ENCODE measurements at regions not wholly inside any gene's neighbourhood (a gene's known extent, or its start where the extent isn't known, plus 50 kb on each side); places are given as distances from the start of the nearest gene placed in this dataset.

GRCh38 chr12:23349564-23349963 is 599.9 kb downstream of the SOX5 start:
- no peak for DNase-seq (ENCODE audit: insufficient read length, low spot score)
- FAIRE-seq, result no peak
- TF ChIP-seq, protein P1, sequence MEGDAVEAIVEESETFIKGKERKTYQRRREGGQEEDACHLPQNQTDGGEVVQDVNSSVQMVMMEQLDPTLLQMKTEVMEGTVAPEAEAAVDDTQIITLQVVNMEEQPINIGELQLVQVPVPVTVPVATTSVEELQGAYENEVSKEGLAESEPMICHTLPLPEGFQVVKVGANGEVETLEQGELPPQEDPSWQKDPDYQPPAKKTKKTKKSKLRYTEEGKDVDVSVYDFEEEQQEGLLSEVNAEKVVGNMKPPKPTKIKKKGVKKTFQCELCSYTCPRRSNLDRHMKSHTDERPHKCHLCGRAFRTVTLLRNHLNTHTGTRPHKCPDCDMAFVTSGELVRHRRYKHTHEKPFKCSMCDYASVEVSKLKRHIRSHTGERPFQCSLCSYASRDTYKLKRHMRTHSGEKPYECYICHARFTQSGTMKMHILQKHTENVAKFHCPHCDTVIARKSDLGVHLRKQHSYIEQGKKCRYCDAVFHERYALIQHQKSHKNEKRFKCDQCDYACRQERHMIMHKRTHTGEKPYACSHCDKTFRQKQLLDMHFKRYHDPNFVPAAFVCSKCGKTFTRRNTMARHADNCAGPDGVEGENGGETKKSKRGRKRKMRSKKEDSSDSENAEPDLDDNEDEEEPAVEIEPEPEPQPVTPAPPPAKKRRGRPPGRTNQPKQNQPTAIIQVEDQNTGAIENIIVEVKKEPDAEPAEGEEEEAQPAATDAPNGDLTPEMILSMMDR (IDR thresholded peaks at IDR 0.05; ENCODE audit: insufficient read depth, missing control alignments), result no peak

- DNase-seq (ENCODE audit: insufficient read length, low spot score) (no peak), FAIRE-seq (no peak)
- TF ChIP-seq, protein P1 (IDR thresholded peaks at IDR 0.05; ENCODE audit: insufficient read depth, missing control alignments), result no peak
These were observed 598.7 kb downstream of the SOX5 start for GRCh38 chr12:23350808-23351207.

GRCh38 chr12:23352670-23353069 is 596.8 kb downstream of the SOX5 start:
- DNase-seq (ENCODE audit: insufficient read length, low spot score) (no peak), FAIRE-seq (no peak)
- TF ChIP-seq, protein P1 (IDR thresholded peaks at IDR 0.05; ENCODE audit: insufficient read depth, missing control alignments), result no peak

- no peak for FAIRE-seq
- TF ChIP-seq, protein P1 (IDR thresholded peaks at IDR 0.05; ENCODE audit: insufficient read depth, missing control alignments), result no peak
These were observed 594.7 kb downstream of the SOX5 start for GRCh38 chr12:23354800-23355199.

DNA sequence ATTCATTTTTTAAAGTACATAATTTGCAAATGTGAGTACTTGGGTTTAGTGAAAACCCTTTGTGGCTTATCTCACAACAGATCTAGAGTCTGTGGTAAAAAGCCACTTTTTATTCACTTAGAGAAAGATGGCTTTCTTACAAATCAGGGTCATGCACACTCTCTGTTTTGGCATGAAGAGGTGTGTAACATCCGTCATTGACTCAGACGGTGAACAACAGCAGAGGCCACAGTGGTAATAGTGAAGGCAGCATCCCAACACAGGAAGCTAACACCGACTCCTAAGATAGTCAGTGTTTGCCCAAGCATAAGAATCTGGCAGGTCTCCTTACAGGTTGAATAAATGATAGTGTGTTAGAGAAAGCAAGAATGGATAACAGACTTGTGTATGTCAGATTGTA is 593.0 kb downstream of the SOX5 start:
- no peak for DNase-seq (ENCODE audit: insufficient read length, low spot score)
- no peak for FAIRE-seq
- TF ChIP-seq, protein P1 (IDR thresholded peaks at IDR 0.05; ENCODE audit: insufficient read depth, missing control alignments), result no peak

More at GRCh38 chr12:23354800-23355199, 594.7 kb downstream of the SOX5 start:
- no peak for DNase-seq (ENCODE audit: insufficient read length, low spot score)

DNA sequence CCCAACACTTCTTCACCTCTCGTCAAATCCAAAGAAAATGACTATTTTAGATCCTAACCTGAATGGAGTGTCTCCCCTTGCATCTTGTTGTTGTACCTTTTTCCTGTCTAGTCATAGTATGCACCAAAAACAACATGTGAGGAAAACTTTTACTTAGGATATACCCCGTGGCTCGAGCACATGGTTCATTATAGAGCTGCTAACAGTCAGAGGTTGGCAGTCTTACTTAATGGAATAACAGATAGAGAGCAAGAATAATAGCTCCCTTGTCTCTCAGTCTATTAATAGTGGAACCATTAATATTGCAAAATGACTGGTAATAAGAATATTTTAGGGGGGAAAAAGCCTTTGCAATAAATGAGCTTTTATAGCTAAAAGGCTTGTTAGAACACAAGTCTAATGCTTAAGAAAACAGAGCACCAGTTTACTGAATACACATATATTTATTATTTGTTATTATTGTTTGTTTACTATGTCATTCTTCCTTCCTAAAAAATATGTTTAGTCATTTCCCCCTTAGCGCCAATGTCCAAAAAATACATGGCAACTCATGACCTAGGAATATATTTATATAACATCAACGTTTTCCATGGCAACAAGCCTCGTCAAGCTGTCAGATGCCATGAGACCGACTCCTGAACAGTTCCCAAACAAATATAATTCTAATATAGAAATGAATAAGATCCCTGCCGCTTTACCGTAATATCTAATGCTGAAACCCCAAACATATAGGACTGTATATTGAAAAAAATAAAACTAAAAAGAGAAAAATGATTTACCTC is 592.4 kb downstream of the SOX5 start:
- no peak for DNase-seq (ENCODE audit: insufficient read length, low spot score)
- no peak for FAIRE-seq
- TF ChIP-seq, protein P1 (IDR thresholded peaks at IDR 0.05; ENCODE audit: insufficient read depth, missing control alignments), result no peak

DNA sequence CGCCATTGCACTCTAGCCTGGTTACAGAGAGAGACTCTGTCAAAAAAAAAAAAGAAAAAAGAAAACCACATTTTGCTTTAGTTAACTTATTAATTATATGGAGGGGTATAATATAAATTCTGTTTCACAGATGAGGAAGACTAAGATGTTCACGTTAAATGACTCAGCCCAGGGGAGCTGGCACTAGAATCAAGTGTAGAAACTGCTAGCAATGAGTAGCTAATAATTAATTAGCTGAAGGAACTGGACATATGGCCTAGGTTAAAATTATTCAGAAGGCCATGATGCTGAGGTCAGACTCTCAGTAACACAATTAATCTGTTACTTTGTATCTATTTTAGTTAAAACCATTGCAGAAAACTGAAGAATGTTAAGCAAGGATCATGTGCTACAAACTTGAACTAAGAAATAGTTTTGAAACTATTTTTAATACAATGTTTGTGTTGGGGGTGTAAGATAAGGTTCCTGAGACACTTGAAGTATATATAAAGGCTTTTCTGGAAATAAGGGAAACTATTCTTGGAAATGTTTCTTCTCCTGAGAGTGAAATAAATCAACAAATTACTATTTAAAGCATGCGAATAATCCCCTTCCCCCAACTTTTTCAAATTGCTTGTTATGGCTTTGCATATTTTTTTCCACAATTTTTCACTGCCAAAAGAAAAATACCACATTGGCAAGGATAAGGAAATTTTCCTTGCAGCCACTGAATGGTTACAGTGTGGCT is 589.3 kb downstream of the SOX5 start:
- TF ChIP-seq, protein P1 (IDR thresholded peaks at IDR 0.05; ENCODE audit: insufficient read depth, missing control alignments), result no peak
- FAIRE-seq, result no peak

More for the DNA sequence above, 589.3 kb downstream of the SOX5 start:
- no peak for DNase-seq (ENCODE audit: insufficient read length, low spot score)
